ENCODE measurements at regions not wholly inside any gene's neighbourhood (a gene's known extent, or its start where the extent isn't known, plus 50 kb on each side); places are given as distances from the start of the nearest gene placed in this dataset.

DNA sequence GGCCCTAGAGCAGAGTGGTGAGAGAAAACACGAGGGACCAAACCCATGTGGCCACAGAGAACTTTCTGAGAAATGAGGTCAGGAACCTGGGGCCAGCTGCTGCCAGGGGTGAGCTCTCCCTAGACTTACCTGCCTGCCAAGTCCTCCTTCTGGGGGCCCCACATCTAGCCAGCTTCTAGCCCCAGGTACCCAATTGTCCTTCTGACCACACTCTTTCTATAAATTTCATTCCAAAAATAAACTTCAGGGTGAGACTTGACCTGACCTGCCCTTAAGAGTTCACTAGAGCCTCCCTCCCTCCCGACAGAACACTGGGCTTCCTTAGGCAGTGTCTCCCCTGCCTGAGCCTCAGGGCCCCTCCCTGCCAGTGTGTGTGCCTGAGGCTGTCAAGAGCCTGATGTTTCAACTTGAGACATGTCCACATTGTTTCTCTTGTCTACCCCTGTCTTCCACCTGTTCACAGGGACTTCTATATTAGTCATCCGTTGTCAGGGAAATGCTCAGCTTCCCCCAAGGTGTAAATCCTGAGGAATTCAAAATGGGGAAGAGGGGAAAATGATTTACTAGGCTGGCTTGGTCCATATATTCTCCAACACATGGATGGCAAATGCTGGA is 312.8 kb upstream of the TLE3 start:
- TF ChIP-seq, protein P1, sequence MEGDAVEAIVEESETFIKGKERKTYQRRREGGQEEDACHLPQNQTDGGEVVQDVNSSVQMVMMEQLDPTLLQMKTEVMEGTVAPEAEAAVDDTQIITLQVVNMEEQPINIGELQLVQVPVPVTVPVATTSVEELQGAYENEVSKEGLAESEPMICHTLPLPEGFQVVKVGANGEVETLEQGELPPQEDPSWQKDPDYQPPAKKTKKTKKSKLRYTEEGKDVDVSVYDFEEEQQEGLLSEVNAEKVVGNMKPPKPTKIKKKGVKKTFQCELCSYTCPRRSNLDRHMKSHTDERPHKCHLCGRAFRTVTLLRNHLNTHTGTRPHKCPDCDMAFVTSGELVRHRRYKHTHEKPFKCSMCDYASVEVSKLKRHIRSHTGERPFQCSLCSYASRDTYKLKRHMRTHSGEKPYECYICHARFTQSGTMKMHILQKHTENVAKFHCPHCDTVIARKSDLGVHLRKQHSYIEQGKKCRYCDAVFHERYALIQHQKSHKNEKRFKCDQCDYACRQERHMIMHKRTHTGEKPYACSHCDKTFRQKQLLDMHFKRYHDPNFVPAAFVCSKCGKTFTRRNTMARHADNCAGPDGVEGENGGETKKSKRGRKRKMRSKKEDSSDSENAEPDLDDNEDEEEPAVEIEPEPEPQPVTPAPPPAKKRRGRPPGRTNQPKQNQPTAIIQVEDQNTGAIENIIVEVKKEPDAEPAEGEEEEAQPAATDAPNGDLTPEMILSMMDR (IDR thresholded peaks at IDR 0.05): no peak
- TF ChIP-seq POLR2A (IDR thresholded peaks at IDR 0.05): no peak

Measured in prostate gland (tissue), 2 donors.